Stimulated activated CD4-positive, alpha-beta T cell treated with anti-CD3 and anti-CD28 coated beads, Interleukin-1b, Interleukin-23, amount 100 ng/mL, for 4 hours (primary cell): ENCODE measurements at regions not wholly inside any gene's neighbourhood (a gene's known extent, or its start where the extent isn't known, plus 50 kb on each side); places are given as distances from the start of the nearest gene placed in this dataset.

Source experiments
- DNase-seq, 2 donors: peaks; one replicate each; pipeline ENCODE4 v3.0.0-alpha.2; 2020; ENCODE audit warnings: low read depth in 2 of 2

DNA sequence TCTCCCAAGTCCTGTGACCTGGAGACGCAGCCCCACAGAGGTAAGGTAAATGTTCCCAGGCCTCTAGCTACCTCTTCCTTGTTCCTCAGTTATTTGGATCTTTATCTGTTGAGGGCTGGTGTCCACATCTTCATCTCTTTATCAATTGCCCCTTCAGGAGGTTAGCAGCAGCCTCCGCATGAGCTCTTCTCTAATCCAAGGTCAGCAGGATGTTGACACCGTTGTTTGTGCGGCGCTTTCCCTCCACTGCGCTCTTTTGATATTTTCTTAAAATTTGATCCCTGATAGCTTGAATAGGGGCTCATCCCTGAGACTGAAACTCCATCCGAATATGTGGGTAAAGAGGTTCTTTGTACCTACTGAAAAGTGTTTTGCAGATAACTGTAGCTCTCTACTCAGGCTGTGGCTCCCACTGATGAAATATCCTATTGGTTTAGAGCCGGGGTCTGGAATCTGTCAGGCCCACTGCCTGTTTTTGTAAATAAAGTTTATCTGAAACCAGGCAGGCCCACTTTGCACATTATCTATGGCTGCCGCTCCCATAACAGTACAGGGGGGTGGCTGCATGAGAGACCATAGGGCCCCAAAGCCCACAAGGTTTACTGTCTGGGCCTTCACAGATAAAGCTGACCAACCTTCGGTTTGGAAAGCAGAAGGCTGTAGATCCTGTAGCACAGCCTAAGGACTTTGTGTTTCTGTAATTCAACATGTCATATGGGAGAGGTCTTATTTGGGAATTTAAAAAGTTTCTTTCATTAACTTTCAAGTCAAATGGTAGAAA is 362.6 kb downstream of the QKI start:
- DNase-seq: no peak

DNA sequence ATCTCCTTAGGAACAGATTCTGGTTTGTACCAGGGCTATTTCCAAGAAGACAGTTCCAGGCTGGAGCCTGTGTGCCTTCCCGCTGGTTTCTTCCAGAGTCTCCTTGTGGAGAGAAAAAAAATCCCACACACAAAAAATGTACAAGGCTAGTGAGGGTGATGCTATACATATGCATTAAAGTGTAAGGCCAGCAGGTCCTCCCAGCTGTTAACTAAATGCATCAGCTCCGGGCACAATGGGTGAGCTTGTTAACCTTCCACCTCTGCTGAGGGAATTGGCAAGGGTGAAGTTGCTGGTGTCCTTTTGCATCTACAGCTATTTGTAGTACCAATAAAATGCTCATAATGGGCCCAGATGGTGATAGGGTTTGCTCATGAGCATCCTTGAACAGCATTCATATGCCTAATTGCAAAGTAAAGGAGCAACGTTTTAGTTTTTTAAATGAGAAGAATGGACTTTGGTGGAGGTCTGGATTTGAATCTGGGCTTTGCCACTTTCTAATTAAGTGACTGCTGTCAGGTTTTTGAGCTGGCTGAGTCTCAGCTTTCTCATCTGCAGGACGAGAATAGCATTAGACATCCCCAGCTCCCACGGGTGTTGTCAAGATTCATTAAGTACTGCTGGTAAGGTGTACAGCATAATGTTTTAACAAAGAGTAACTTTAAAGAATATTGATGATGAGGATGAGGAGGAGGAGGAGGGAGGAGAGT is 361.8 kb downstream of the QKI start:
- DNase-seq: no peak

DNA sequence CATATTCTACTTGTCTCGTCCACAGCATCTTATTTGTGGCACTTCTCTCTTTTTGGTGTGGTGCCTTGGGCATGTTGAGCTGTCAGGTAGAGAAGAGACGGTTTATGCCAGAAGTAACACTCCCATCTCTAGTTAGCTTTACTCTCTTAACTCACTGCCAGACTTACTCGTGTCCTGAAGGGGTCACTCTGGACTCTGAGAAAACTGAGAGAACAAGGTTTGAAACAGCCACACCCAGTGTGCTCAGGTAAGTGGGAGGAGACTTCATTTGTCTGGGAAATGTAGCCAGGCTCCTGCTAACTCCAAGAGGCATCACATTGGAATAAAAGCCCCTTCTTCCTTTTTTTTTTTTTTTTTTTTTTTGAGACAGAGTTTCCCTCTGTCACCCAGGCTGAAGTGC is 360.8 kb downstream of the QKI start:
- DNase-seq: no peak

GRCh38 chr6:163774485-163774884 is 360.0 kb downstream of the QKI start:
- DNase-seq: no peak

- no peak for DNase-seq
These were observed 359.1 kb downstream of the QKI start for GRCh38 chr6:163773646-163774045.

DNA sequence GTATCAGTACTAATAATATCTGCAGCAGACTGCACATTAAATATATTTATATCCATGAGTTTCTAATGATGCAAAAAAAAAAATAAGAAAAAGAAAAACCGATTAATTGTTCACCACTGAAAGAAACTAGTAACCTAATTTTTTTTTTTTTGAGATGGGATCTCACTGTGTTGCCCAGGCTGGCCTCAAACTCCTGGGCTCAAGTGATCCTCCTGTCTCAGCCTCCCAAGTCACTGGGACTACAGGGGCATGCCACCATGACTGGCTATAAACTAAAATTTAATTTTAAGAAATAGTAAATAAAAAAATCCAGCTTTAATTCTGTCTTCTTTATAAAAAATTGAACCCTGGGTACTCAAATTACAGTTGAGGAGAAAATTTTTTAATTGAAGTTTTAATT is 358.2 kb downstream of the QKI start:
- no peak for DNase-seq

- no peak for DNase-seq
These were observed 356.7 kb downstream of the QKI start for GRCh38 chr6:163771180-163771579.

DNA sequence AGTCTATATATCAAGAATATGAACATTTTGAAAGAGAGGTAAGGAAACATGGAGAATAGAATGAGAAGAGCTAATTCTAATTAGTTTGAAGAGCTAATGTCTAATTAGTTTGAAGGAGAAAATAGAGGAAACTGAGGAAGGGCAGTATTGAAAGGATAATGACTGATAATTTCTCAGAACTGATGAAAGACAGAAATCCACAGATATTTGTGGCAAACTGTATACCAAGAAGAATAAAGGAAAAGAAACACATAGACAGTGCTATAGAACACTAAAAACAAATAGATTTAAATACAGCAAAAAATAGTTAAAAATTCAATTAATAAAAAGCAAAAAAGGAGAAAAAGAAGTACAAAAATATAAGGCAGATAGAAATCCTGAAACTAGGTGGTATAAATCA is 354.4 kb downstream of the QKI start:
- no peak for DNase-seq

GRCh38 chr6:163766936-163767335 is 352.4 kb downstream of the QKI start:
- no peak for DNase-seq

DNA sequence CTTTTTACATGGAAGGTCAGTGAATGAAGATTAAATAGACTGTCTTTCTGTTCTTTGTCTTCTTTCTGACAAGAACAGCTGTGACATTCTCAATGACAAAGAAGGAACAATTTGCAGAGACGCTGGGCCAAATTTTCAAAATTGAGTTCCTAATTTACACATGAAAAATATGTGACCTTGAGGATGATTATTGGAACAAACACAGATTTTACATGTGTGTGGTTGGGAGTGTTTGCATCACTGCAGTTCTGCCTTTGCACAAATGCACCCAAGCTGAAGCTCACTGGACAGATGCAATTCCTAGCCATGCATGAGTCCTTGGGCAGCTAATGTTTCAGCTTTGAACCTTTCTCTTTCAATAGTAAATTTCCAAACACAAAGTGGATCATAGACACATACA is 350.8 kb downstream of the QKI start:
- DNase-seq: no peak

GRCh38 chr6:163764565-163764964 is 350.0 kb downstream of the QKI start:
- no peak for DNase-seq

- DNase-seq: no peak
These were observed 347.0 kb downstream of the QKI start for GRCh38 chr6:163761481-163761880.

DNA sequence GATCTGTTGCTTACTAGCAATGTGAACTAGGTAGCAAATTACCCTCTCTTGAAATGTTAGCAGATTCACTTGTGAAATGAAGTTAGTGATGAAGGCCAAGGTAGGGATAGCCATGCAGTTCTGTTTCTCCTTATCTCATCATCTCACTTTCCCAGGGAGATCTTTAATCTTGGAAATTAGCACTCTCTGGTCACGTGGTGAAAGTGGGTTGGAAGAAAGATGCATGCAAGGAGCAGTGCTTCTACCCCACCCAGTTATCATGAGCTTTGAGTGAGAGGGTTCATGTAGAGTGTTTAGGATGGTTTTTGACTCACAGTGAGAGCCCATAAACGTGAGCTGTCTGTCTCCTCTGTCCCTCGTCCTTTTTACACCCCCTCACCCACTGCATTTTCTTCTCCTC is 346.3 kb downstream of the QKI start:
- DNase-seq: no peak

DNA sequence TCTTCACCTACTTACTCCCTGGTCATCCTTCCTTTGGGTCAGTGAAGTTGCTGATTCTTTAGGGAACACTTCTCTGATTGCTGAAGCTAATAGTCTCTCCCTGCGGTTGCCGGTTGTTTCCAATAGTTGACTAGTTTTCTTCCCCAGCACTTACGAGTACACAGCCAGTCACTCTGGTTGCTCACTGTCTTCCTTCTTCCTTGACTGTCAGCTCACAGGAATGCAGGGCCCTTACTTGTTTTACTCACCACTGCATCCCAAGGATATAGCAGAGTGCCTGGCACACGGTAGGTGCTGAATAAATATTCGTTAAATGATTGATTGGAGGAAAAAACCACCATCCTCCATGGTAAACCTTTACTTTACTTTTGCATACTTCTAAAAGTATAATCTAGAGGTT is 345.0 kb downstream of the QKI start:
- DNase-seq: no peak

DNA sequence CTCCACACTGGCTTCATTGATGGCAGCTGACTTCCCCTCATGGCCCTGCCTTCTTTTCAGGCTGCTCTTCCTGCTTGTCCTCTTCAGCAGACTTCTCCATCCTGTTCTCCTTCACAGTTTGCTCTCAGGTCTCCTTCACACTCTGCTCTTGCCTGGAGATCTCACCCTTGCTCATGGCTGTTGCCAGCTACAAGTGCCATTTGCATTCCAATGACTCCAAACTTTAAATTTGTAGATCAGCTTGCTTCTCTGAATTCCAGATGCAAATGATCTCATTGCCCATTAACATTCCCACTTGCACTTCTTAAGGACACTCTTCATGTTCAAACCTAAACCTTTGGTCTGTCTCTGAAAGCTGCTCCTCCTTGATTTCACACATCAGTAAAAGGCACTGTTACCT is 343.0 kb downstream of the QKI start:
- no peak for DNase-seq

DNA sequence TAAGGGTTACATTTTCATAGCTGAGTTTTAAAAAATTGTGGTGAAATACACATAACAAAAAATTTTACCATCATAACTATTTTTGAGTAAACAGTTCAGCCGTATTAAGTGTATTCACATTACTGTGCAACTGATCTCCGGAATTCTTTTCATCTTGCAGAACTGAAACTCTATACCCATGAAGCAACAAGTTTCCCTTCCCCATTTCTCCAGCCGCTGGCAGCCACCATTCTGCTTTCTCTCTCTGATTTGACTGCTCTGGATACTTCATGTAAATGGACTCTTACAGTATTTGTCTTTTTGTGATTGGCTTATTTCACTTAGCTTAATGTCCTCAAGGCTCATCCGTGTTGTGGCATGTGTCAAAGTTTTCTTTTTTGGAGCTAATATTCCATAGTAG is 341.6 kb downstream of the QKI start:
- DNase-seq: no peak

DNA sequence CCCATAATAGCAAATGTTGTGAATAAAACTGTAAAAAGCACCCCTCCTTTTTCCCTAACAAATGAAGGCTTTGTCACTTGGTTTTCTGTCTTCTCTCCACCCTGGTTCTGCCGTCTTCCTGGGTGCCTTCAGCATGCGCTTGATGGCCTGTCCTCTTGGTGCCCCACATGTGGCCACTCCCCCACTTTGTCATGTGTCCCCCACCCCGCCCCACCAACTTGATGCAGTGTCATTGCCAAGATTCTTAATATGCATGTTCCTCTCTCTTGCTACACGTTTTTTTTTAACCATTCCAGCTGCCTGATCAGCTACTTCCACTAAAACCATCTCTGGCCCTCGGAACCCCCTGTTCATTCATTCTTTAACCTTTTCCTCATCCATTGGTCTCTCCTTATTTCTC is 340.3 kb downstream of the QKI start:
- DNase-seq: no peak

DNA sequence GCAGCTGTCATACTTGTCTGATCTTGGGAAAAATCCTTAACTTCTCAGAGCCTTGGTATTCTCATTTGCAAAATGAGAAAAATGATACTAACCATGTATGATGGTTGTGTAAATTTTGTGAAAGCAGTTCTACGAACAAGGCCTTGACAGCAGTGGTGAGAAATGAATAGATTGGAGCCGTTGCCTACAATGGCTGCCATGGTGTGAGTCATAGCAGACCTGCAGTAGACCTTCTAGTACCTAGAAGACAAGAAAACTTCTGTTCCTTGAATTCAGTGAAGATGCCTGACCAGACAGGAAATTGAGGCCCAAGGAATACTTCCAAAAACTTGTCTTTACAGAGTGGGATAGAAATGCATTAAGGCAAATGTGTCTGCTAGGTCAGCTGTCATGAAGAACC is 338.9 kb downstream of the QKI start:
- no peak for DNase-seq

GRCh38 chr6:163752446-163752845 is 337.9 kb downstream of the QKI start:
- DNase-seq: no peak

DNA sequence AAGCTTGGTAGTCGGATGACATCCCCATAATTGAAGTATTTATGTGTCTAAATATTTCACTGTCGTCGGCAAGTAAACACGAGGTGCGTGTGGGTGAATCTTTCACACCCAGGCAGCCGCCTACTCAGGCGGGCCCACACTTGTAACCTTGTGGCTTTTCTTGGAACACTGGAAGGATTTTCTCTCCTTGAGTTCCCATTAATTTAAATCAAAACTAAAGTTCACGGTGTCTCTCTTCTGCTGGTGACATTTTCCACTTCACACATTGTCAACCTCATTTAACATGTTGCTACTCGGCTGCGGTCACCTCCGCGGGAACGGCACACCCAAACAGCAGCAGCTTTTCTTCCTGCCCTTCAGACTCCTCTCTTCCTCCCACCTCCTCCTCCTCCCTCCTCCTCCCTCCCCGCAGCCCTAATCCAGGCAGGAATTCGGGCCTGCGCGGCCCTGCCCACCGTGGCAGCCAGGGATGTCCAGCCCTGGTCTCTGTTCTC is 336.6 kb downstream of the QKI start:
- DNase-seq: no peak

DNA sequence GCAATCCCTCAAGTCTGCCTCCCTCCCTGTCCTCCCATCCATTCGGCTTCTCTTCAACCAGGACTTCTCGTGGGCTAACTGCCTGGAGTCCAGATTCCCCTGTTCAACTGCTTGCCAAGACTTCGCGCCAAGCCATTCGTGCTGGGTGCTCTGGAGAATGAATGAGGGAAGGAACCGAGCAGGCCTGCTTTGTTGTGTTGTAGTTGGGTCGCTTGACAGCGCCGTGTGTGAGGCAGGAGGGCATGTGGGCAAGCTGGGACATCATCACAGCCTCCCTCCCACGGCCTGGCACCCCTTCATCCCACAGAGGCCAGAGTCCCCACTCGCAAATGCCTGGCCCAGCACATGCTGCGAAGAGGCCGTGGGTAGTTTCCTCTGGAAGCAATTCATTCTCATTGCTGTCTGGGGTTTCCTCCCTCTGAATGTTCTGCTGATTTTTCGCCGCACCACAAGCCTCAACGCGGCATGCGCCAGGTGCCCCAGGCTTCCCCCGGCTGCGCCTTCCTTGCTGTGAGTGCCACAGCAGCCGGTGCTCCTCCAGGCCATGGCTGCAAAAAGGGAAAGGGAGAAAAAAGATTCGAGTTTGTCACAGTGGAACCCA is 336.0 kb downstream of the QKI start:
- no peak for DNase-seq

GRCh38 chr6:163748886-163749285 is 334.4 kb downstream of the QKI start:
- DNase-seq: no peak

DNA sequence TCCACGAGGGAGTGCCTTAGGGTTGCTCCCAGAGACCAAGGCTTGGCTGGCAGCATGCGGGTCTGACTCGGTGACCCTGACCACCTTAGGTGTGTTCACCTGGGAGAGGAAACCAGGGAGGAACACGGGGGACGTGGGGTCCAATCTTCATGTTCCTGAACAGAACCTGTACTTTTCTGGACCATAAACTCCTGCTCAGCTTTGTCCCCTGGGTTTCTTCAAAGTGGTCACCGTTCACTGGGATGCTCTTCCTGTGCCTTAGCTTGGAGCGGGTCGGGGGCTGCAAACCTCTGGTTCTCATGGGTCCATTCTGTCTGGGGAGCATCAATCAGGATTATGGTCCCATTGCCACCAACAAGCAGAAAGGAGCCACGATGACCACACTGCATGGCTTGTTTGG is 333.5 kb downstream of the QKI start:
- no peak for DNase-seq
